Iris pigment epithelial cell (primary cell): ENCODE measurements at regions not wholly inside any gene's neighbourhood (a gene's known extent, or its start where the extent isn't known, plus 50 kb on each side); places are given as distances from the start of the nearest gene placed in this dataset.

Source experiments
- DNase-seq: peaks from one replicate; pipeline ENCODE4 v3.0.0-alpha.2; 2011; ENCODE audit warnings: low read depth

DNA sequence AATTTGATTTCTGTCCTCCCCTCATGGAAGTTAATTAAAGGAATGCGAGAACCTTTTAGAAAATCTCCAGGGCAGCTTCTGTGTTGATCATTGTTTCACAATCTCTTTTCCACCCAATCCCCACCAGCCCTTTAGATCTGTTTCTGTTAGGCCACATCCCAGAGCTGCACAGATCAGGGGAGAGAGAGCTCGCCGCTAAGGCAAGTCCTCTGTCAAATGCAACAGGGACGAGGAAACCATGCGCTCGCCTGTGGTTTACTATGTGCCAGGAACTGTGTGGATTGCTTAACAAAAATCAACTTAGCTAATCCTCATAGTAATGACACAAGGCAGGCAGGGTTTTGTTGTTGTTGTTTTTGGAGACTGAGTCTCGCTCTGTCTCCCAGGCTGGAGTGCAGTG is 115.4 kb downstream of the SALL1 start:
- no peak for DNase-seq

DNA sequence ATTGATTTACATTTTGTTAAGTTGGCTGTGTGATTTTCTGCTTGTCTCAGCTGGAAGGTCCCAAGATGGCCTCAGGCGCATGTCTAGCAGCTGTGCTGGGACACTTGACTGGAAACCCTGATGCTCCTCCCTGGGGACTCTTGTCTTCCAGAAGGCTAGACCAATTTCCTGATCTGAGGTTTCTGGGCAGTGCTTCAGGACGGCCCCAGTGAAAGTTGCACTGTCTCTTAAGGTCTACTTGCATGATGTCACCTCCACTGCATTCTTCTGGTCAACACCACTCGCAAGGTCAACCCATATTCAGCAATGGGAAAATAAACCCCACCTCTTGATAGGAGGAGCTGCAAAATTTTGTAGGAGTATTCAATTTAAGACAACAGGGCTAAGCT is 116.0 kb downstream of the SALL1 start:
- DNase-seq, result no peak

DNA sequence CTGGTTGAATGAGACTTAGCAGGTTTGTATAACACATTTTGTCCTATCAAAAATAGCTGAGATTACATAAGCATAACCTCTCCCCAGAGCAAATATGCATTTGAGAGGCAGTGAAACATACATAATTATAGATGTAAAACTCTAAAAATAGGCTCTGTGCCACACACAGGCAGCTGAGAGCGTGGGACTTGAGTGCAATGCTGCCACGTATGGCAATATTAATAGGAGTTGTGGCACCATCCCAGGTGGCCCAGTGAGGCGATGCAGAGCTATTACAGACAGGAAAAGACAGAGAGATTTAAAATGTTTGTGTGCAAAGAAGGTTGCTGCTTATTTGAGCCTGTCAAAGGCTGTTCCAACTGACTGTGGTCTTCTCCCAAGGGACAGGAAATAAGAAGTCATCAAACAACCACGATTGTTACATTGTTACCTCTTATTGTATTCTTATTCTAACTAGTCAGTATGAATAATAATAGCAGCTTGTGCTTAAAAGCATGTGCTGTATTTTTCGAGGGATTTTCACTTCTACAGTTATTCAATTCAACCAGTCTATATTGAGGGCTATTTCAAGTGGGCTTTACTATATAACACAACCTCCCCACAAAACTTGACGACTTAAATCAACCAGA is 116.5 kb downstream of the SALL1 start:
- DNase-seq, result no peak

DNA sequence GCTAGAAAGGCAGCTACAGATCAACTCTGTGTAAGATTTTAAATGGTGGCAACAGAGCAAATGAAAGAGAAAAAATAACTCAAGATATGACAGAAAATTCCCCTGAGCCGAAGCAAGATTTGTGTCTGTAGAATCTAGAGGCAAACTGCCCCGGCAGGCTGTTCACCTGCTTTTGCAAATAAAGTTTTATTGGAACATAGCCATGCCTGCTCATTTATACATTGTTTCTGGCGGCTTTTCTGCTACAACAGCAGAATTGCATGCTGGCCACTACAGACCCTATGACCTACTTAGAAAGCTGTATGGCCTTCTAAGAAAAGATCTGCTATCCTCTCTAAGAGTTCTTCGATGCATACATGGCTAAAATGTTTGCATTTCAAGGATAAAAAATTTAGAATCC is 119.5 kb downstream of the SALL1 start:
- DNase-seq, result no peak

DNA sequence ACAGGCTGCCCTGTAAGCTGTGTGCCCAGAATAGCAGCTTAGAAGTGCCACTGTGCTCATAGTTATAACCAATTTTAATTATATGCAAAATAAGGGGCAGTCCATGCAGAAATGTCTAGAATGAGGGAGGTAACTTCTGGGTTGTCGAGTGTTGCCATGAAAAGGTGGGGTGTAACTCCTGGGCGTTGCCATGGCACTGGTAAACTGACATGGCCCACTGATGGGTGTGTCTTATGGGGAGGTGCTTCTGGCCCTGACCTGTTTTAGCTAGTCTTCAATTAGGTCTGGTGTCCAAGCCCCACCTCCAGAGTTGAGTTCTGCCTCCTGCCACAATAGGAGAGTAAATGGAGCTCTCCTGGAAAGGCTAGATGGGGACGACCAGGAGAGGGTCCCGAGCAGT is 120.6 kb downstream of the SALL1 start:
- DNase-seq, result no peak

DNA sequence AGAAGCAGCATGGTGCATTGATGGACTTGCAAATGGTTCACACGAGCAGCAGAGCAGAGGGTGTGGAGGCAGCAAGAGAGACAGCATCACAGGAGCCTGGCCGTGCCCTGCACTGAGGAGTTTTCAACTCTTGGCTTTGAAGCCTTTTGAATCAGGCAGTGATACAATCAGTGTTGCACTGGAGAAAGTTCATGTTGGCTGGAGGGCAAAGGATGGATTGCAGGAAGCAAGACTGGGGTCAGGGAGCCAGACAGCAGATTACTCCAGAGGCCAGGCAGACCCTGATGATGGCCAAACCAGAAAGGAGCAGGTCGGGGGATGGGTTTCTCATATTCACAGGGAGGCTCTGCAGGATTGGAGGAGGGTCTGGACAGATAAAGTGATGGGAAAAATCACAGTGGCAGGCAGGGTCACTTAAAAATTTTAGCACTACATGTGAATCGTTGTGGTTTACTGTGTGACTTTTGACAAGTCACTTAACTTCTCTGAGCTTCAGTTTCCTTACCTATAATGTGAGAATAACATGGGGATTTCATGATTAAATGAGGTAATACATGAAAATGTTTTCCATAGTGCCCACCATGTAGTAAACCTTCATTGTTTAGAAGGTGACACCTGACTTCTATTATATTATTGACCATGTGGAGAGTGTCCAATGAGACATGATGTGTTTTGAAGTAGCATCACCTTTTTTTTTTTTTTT is 125.3 kb downstream of the SALL1 start:
- DNase-seq, result no peak

DNA sequence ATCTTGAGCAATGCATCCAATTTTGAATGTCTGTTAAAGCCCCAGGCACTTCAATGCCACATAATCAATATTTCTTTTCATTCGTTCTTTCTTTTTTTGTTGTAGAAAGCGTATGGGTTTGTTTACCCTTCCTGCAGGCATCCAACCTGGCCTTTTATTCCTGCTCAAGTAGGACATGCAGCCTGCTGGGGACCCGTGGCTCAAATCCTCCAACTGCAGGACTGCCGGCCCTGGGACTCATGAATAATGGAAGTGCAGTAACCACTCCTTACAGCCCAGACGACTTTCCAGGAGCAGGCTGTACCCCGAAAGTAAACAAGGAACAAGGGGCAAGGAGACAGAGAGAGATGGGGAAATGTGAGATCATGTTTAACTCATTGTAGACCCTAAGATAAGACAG is 126.4 kb downstream of the SALL1 start:
- DNase-seq, result no peak

DNA sequence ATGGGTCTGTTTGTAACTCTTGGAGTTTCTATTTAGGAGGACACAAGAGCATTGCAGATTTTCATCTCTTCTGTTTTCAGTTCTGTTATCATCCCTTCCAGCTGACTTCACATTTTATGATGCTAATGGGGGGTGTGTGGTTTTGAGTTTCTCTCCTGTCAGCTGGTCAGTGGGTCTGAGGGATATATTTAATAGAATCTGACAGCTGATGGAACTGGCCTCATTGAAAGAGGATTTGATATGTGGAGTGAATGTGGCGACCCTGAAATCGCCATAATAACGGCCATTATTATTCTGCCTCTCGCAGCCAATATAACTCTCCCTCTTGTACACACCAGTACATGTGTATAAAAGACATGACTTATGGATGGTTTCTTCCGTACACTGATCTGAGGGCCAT is 128.1 kb downstream of the SALL1 start:
- no peak for DNase-seq

DNA sequence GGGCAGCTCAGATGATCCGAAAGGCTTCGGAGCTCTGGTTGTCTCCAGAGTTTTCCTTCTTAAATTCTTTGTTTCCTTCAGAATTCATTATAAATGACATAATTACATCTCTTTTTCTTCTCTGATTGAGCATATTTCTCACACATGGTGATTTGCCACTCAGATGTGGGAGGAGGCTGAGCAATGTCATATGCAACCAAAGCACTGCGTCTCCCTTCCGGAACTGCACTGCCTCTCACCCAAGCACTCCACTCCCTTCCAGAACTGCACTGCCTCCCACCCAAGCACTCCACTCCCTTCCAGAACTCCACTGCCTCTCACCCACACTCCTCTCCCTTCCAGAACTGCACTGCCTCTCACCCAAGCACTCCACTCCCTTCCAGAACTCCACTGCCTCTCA is 131.5 kb downstream of the SALL1 start:
- DNase-seq, result no peak

DNA sequence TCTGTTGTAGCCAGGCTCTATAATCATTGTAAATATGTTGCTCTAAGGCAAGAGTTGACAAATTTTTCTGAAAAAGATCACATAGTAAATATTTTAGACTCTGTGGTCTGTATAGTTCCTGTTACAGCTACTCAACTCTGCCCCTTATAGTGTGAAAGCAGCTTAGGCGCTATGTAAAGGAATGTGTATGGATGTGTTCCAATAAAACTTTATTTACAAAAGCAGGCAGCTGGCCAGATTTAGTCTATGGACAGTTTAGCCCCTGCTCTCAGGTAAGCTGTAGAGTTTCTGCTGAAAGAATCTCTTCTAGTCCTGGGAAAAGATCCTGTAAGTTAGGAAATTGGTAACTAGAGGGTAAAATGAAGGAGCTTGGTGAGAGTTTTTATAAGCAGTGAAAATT is 133.1 kb downstream of the SALL1 start:
- no peak for DNase-seq

DNA sequence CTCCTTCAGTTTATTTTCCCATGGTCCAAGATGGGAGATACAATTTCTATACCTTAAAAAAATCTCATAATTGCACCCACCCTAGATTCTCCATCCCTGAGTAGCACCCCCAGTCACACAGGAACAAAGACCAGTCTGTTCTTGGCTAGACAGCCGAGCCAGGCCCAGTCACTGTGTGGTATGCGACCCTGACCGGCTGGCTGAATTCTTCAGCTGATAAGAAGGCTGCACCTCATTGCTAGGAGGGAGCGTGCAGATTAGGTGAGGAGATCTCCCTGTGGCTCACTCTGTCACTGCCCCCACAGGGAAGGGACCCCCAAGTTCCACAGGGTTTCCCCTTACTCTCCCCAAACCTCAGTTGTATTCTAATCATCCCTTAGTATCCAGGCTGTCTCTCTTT is 138.7 kb downstream of the SALL1 start:
- no peak for DNase-seq

DNA sequence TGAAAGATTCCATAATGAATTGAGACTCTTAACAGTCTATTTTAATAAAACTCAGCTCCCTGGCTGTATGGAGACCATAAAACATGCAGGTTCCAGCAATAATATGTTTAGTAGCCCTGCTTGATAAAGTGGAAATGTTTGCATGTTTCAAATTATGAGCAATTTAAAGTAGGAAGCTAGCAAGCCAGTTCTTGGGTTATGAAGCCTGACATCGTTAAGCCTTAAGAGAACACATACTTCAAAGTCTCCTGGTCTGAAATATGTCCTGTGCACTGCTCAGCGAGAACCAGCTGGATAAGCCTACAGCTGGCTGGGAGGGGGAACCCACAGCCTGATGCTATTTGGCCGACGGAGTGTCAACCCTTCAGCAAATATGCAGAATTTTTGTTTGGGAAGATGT is 140.3 kb downstream of the SALL1 start:
- DNase-seq, result no peak

DNA sequence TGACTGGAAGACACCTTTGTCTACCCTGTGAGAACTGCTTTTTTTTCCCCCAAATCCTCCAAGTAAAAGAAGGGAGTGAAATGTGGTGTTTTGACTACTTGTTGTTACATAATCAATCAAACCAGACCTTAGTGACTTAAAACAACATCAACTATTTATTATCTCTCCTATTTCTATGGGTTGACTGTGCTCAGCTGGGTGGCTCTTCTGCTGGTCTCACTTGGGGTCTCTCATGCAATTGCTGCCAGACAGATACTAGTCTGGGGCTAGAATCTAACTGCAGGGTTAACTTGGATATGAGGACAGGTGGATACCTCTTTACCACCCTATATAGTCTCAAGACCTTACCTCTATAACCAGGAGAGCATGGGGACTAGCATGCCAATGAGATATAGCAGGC is 141.3 kb downstream of the SALL1 start:
- no peak for DNase-seq

DNA sequence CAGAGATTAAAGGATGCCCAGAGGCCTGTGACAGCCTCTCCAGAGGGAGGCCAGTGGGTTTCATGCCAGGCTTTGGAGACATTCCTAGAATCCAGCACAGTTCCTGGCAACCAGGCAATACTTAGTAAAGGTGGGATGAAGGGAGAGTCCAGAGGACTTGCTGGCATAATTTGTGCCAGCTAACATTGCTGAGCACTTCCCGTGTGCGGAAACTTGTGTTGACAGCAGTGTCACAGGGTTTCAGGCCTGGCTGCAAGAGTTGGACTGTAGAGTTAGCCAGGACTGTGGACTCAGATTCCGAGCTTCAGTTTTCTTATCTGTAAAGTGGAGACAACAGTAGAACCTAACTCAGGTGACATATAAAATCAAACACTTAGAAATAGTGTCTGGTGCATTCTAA is 141.7 kb downstream of the SALL1 start:
- DNase-seq, result no peak

DNA sequence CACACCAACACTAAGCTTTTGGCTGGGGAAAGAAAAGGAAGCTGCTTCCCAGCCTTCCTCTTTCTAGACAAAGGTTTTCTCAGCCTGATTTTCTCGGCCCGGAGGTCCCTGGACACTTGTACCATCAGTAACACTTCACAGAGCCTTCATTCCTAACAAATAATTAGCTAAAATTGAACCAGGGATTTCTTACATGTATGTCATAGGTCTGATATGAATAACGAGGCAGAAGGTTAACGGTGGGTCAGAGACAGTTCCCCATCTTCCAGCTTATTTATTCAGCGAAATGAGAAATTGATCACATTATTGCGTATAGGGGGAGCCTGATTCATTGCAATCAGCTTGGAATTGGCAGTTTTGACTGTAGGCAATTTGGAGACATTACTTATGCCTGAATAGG is 142.5 kb downstream of the SALL1 start:
- no peak for DNase-seq

DNA sequence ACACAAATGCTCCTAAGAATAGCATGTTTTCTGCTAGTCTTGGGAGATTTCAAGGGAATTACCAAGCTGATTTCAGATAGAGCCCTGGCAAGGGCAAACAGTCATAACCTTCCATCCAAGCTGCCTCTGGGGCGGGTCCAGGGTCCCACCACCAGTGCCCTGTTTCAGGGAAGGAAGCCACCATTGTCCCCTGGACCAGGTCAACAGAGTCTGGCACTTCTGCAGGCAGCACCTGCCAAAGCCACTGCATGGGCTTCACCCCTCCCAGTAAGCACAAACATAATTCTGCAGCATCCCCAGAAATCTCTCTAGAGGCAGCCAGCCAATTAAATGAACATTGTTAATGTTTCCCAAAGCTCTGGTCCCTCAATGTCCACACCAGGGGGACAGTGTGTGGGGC is 143.0 kb downstream of the SALL1 start:
- no peak for DNase-seq

DNA sequence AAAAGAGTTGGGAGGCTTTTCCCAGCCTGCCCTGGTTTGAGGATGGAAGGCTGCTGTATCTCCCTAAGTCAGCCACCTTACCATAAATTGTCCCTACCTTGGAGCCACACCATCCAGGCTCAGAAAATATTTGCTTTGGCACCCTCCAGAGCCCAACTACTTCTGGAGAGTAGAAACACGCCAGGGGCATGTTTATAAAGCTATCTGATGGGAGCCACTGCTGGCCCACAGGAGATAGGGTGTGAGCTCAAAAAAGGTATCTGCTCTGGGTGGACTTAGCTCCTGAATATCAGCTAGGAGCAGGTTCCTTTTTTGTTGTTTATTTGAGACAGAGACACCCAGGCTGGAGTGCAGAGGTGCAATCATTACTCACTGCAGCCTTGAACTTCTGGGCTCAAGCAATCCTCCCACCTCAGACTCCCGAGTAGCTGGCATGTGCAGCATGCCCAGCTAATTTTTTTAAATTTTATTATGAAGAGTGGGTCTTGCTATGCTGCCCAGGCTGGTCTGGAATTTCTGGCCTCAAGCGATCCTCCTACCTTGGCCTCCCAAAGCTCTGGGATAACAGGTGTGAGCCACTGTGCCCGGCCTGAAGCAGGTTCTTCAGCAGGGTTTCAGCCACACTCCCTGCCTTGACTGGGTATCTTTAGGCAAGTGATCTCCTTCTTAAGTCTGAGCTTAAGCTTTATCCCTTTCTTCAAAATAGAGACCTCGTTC is 147.1 kb downstream of the SALL1 start:
- DNase-seq, result no peak

DNA sequence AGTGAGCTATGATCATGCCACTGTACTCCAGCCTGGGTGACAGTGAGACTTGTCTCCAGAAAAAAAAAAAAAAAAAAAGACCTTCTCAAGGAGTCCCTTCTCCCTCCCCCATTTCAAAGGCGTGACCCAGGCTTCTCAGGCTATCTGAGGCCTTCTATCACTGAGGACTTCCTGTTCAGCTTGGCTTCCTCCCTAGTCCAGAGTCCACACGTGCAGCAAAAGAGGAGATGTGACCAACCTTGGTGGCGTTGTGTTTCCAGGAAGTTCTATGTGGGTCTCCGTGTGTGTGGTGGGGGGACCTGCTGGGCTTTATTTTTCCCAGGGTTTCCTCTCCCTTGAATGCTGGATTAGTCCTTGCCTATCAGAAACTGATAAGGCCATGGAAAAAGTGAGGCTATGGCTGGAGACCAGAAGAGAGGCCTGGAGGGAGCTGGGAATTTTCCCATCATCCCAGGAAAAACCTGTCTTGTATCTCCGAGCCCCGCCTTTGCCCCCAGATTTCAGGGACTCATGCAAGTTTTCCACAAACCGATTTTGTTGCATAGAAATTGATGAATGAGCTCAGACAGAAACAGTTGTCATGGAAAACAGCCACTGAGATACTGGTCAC is 148.1 kb downstream of the SALL1 start:
- DNase-seq, result no peak

DNA sequence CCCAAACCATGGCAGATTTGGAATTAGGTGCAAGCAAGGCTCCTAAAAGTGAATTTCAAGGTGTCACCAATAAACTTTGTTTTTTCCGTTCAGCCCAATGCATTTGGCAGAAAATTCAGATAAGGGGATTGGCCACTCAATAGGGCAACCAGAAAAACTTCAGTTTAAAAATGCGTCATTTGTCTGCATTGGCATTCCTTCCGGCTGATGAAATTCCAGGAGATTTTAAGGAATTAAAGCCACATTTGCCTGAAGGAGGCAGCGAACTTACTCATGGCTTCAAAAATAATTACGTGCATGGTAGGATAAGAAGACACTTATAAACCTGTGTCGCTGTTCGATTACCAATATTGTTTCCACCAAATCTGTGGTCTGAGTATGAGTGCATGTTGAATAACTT is 151.9 kb downstream of the SALL1 start:
- DNase-seq, result no peak

DNA sequence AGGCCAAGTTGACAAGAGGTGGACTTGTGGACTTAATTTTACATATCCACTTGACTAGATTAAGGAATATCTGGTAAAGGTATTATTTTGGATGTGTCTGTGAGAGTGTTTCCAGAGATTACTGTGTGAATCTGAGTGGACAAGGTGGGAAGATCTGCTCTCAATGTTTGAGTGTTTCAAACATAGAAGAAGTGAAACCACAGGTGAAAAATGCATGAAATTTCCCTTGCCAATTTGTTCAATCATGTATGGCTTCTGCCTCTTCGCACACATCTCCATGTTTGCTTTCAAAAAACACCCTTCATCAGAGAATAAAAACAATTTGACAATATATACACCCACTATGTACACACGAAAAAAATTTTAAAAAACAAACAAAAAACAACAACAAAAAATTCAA is 152.7 kb downstream of the SALL1 start:
- no peak for DNase-seq

DNA sequence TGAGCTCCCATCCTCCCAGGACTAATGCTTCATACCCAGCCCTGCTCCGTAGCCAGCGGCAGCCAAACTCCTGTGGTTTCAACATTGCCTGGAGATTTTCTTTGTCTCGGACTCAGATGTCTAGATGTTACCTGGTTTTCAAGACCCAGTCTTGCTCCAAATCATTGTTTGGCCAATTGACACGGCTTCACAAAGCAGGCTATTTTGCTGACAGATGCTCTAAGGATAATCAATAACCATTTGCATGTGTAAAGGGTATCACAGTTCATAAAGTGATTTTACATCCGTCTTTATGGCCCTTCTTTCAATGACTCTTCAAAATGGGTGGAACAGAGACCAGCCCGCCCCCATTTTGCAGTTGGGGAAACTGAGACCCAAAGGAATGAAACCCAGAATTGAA is 153.4 kb downstream of the SALL1 start:
- DNase-seq, result no peak

DNA sequence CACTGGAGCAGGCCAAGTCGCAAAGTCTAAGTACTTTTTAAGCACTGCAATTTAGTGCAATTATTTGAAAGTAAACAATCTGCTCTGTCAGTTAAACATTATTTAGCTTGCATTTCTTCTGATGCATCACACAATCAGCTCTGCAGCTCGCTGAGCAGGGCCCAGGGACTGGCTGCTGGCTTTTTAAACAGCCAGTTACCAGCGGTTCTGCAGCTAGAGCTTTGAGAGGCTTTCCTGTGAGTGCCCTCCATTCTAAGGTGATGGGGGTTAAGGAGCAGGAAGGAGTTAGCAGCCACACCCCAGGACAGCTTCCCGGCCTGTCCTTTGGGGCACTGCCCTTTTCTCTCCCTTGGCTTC is 154.3 kb downstream of the SALL1 start:
- DNase-seq, result no peak

DNA sequence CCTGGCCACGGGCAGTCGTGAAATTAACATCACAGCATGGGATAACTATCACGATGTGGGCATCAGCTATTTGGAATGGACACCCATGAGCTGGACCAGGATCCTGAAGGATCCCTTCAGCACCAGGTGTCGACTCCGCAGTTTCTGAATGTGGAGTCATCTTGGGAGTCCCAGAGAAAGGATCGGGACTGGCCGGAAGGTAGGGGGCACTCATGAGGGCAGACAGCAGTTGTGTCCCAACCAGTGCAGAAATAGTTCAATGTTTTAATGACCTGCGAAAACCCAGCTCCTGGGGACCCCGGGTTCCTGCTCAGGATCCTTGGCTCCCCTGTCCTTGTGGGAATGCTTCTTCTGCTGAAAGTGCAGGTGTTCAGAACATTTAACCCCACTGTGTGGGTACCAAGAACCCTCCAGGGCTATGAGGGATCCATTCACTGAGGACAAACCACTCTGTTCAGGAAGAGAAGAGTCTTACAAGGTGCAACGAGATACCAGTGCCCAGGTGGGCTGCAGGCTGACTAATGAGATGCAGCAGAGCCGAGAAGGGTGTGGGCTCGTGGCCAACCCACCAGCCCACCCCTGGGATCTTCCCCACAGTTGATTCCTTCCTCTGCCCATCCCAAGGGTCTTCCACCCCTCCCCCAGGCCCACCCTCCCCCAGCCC is 154.8 kb downstream of the SALL1 start:
- DNase-seq, result no peak
